Right cardiac atrium (tissue), 5 donors: ENCODE measurements at regions not wholly inside any gene's neighbourhood (a gene's known extent, or its start where the extent isn't known, plus 50 kb on each side); places are given as distances from the start of the nearest gene placed in this dataset.
"Not testable (repeated sequence)": the region's sequence is repeated elsewhere in the genome, so short reads cannot be mapped to it uniquely, and the experiment has no call there.

Source experiments
- ATAC-seq, 2 donors: fragments of 200-7000 bp; cut with Tn5 transposase; one replicate each; pipeline versions ENCODE4 v1.8.0 to v1.9.1; 2020; ENCODE audit warnings: moderate library complexity in 2 of 2, mild to moderate bottlenecking in 1 of 2
- DNase-seq, 3 donors: peaks; one replicate each; pipeline ENCODE4 v3.0.0-alpha.2; 2020
- H3K27ac ChIP-seq: one replicate; pipeline ENCODE4 v1.5.1; 2013; ENCODE audit warnings: mild to moderate bottlenecking, low read length, control low read depth, moderate library complexity
- H3K27me3 ChIP-seq: one replicate; pipeline ENCODE4 v1.6.1; 2013; ENCODE audit not compliant: control insufficient read depth, insufficient read depth
- H3K4me1 ChIP-seq: one replicate; pipeline ENCODE4 v1.6.1; 2013; ENCODE audit warnings: low read length; ENCODE audit not compliant: control insufficient read depth, insufficient read depth
- H3K4me3 ChIP-seq: one replicate; pipeline ENCODE4 v1.5.1; 2013; ENCODE audit warnings: low read length, control low read depth
- H3K9me3 ChIP-seq: one replicate; pipeline ENCODE4 v1.6.1; 2013; ENCODE audit warnings: low read length; ENCODE audit not compliant: control insufficient read depth
- WGBS: extraction: QIAGEN DNeasy Blood & Tissue Kit; methylation state at CpG from one replicate; pipeline ENCODE4 v1.1.7; 2013; 5-methylcytosine and 5-hydroxymethylcytosine counted together
- intact Hi-C, 4 donors: fragments of 100-400 bp; cut with DNase I; formaldehyde crosslinking; loops; one replicate each; pipeline versions ENCODE4 v1.11.0 to v1.14.0; 2022 to 2023
- donor health status: healthy with polysubstance abuse.
- donor health status: DM: no; HTN: yes; CAD: no.
- donor health status: DM: no; HTN: no; CAD: no.
- donor health status: DM: no; HTN: yes; CAD: no; lungs with severe emphysema.
- donor health status: DM: yes; HTN: yes; CAD: no.

- 2% methylated on average over 35 of the region's 35 CpGs for WGBS
- Histone ChIP-seq H3K27me3 (peaks cover 3% of the 10 kb centered on the region), H3K4me1 (no peaks in the 10 kb centered on the region), H3K9me3 (no peaks in the 10 kb centered on the region), H3K4me3 (no peak overlapping the region), H3K27ac (no peak overlapping the region)
- ATAC-seq (no peak), DNase-seq (no peak)
- intact Hi-C loops, result no loop called here
Measured at GRCh38 chr6:28794175-28795002, 129.4 kb downstream of the TRIM27 start.

GRCh38 chr6:28800647-28801046, 123.1 kb downstream of the TRIM27 start:
- ATAC-seq, intact Hi-C loops, DNase-seq, H3K27ac ChIP-seq, H3K4me3 ChIP-seq, H3K9me3 ChIP-seq, H3K4me1 ChIP-seq, H3K27me3 ChIP-seq: not testable (repeated sequence)
- WGBS, result 74% methylated on average over 4 of the region's 4 CpGs

GRCh38 chr6:28802417-28803336, 121.1 kb downstream of the TRIM27 start:
- Histone ChIP-seq H3K27me3 (peaks cover 2% of the 10 kb centered on the region), H3K4me1 (no peaks in the 10 kb centered on the region), H3K9me3 (no peaks in the 10 kb centered on the region), H3K4me3 (no peak overlapping the region), H3K27ac (no peak overlapping the region)
- 35% methylated on average over 25 of the region's 25 CpGs for WGBS
- DNase-seq, result no peak
- no peak for ATAC-seq
- intact Hi-C loops, result no loop called here

- no peak overlapping the region for H3K27ac ChIP-seq
- 7% methylated on average over 8 of the region's 8 CpGs for WGBS
- DNase-seq (no peak), ATAC-seq (no peak)
- no peak overlapping the region for H3K4me3 ChIP-seq
- no peaks in the 10 kb centered on the region for H3K9me3 ChIP-seq
- no peaks in the 10 kb centered on the region for H3K4me1 ChIP-seq
- H3K27me3 ChIP-seq, result peaks cover 2% of the 10 kb centered on the region
- intact Hi-C loops, result no loop called here
Measured at GRCh38 chr6:28803337-28803709, 120.5 kb downstream of the TRIM27 start.

- H3K4me3 ChIP-seq, result no peak overlapping the region
Measured at GRCh38 chr6:28807682-28808280, 116.0 kb downstream of the TRIM27 start.

GRCh38 chr6:28808383-28808782, 115.4 kb downstream of the TRIM27 start:
- H3K27me3 ChIP-seq, result peaks cover 2% of the 10 kb centered on the region
- H3K4me3 ChIP-seq, result no peak overlapping the region
- no peak overlapping the region for H3K27ac ChIP-seq
- H3K4me1 ChIP-seq, result no peaks in the 10 kb centered on the region
- DNase-seq, result no peak
- no peak for ATAC-seq
- 15% methylated on average over 13 of the region's 13 CpGs for WGBS
- intact Hi-C loops, result no loop called here
- H3K9me3 ChIP-seq, result no peaks in the 10 kb centered on the region

More at GRCh38 chr6:28807682-28808280, 116.0 kb downstream of the TRIM27 start:
- WGBS, result 4% methylated on average over 12 of the region's 12 CpGs
- H3K9me3 ChIP-seq, result no peaks in the 10 kb centered on the region
- intact Hi-C loops, result no loop called here
- H3K4me1 ChIP-seq, result no peaks in the 10 kb centered on the region
- DNase-seq (no peak), ATAC-seq (no peak)
- H3K27me3 ChIP-seq, result peaks cover 2% of the 10 kb centered on the region
- H3K27ac ChIP-seq, result no peak overlapping the region

- ATAC-seq, result no peak
- Histone ChIP-seq H3K27me3 (peaks cover 2% of the 10 kb centered on the region), H3K9me3 (no peaks in the 10 kb centered on the region), H3K4me3 (no peak overlapping the region), H3K27ac (no peak overlapping the region), H3K4me1 (no peaks in the 10 kb centered on the region)
- intact Hi-C loops, result no loop called here
- 2% methylated on average over 33 of the region's 33 CpGs for WGBS
- no peak for DNase-seq
Measured at GRCh38 chr6:28809947-28810658, 113.7 kb downstream of the TRIM27 start.

GRCh38 chr6:28810659-28811053, 113.1 kb downstream of the TRIM27 start:
- Histone ChIP-seq H3K9me3 (no peaks in the 10 kb centered on the region), H3K27ac (no peak overlapping the region), H3K4me1 (no peaks in the 10 kb centered on the region), H3K27me3 (peaks cover 2% of the 10 kb centered on the region), H3K4me3 (no peak overlapping the region)
- intact Hi-C loops, result no loop called here
- DNase-seq (no peak), ATAC-seq (no peak)
- 4% methylated on average over 14 of the region's 14 CpGs for WGBS

- ATAC-seq, result no peak
- H3K9me3 ChIP-seq, result no peaks in the 10 kb centered on the region
- peaks cover 5% of the 10 kb centered on the region for H3K27me3 ChIP-seq
- H3K4me3 ChIP-seq, result no peak overlapping the region
- 4% methylated on average over 7 of the region's 7 CpGs for WGBS
- no peak for DNase-seq
- H3K4me1 ChIP-seq, result no peaks in the 10 kb centered on the region
- intact Hi-C loops, result no loop called here
- no peak overlapping the region for H3K27ac ChIP-seq
Measured at GRCh38 chr6:28811873-28812272, 111.9 kb downstream of the TRIM27 start.

- Histone ChIP-seq H3K4me3 (no peak overlapping the region), H3K27me3 (peaks cover 5% of the 10 kb centered on the region), H3K4me1 (no peaks in the 10 kb centered on the region), H3K9me3 (no peaks in the 10 kb centered on the region), H3K27ac (no peak overlapping the region)
- no peak for DNase-seq
- intact Hi-C loops, result no loop called here
- no peak for ATAC-seq
- WGBS, result 7% methylated on average over 29 of the region's 29 CpGs
Measured at GRCh38 chr6:28812778-28813569, 110.8 kb downstream of the TRIM27 start.
